ENCODE measurements at regions not wholly inside any gene's neighbourhood (a gene's known extent, or its start where the extent isn't known, plus 50 kb on each side); places are given as distances from the start of the nearest gene placed in this dataset.

DNA sequence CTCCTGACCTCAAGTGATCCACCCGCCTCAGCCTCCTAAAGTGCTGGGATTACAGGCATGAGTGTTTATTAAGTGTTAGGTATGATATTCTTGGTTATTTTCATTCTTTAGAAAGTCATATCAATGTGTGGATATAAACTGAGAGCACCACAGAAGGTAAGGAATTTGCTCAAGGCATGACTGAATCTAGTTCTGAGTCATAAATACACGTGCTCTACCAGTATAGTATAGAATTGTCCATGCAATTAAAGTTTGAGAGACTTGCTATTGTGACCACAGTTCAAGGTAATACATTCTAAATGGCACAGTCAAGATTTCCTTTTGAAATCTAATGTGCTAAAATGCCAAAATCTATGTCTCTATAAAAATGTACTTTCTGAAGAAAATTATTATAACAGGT is 401.1 kb upstream of the CHRM3 start:
- Histone ChIP-seq H3K4me3 (replicated peaks in 1 of 3; ENCODE audit: insufficient read depth in 1 of 3, low read depth in 2 of 3, low read length in 3 of 3) (no peak overlapping the region), H3K4me1 (ENCODE audit: insufficient read depth, low read length) (no peaks in the 10 kb centered on the region), H3K79me2 (ENCODE audit: insufficient read depth, low read length) (no peaks in the 10 kb centered on the region), H3K9me3 (ENCODE audit: low read length) (peaks cover 94% of the 10 kb centered on the region), H3K27me3 (ENCODE audit: control insufficient read depth in 1 of 2, insufficient read depth in 2 of 2, low read length in 2 of 2) (no peaks in the 10 kb centered on the region), H4K20me1 (ENCODE audit: insufficient read depth, low read length) (no peaks in the 10 kb centered on the region), H3K9ac (ENCODE audit: insufficient read depth, low read depth, low read length) (no peak overlapping the region), H3K36me3 (replicated peaks in 1 of 2; ENCODE audit: control insufficient read depth in 1 of 2, insufficient read depth in 2 of 2, low read length in 2 of 2) (no peaks in the 10 kb centered on the region), H2AFZ (ENCODE audit: low read length) (no peak overlapping the region), H3K27ac (ENCODE audit: extremely low read length, insufficient read depth, low read length) (no peak overlapping the region), H3K4me2 (ENCODE audit: low read depth, low read length) (no peak overlapping the region)
- ChIA-PET CTCF (ENCODE audit: low intra/inter-chr PET ratio, low total read pairs) (no interaction called here), POLR2A (no interaction called here)
- ATAC-seq (no peak), FAIRE-seq (no peak), DNase-seq (ENCODE audit: low spot score) (no peak)
- intact Hi-C loops (cut with micrococcal nuclease; ENCODE audit: unreplicated experiment) = no loop called here
- no TSS peak for BruUV-seq (replicated peaks)
- WGBS (ENCODE audit: low lambda C conversion rate) = 0% methylated on average over 2 of the region's 2 CpGs
- in situ Hi-C loops (cut with HindIII; ENCODE audit: extremely low pct_ligation_motif_present, low pct_unique_long_range_greater_than_20kb) = no loop called here
- TF ChIP-seq HDAC2 (CRISPR knock-in tag; IDR thresholded peaks at IDR 0.05) (no peak), ZNF704 (CRISPR knock-in tag; IDR thresholded peaks at IDR 0.05; ENCODE audit: borderline replicate concordance) (no peak), GTF3A (CRISPR knock-in tag; conservative IDR thresholded peaks at IDR 0.05) (no peak), ARNT2 (CRISPR knock-in tag; IDR thresholded peaks at IDR 0.05; ENCODE audit: low read depth) (no peak), MAFK (conservative IDR thresholded peaks at IDR 0.05 in 1 of 2, IDR thresholded peaks at IDR 0.05 in 1 of 2; ENCODE audit: low read length in 2 of 2) (no peak), ZNF264 (CRISPR knock-in tag; IDR thresholded peaks at IDR 0.05) (no peak), TCF7 (IDR thresholded peaks at IDR 0.05; ENCODE audit: low read depth) (no peak)
- TF ChIP-seq, protein P1, sequence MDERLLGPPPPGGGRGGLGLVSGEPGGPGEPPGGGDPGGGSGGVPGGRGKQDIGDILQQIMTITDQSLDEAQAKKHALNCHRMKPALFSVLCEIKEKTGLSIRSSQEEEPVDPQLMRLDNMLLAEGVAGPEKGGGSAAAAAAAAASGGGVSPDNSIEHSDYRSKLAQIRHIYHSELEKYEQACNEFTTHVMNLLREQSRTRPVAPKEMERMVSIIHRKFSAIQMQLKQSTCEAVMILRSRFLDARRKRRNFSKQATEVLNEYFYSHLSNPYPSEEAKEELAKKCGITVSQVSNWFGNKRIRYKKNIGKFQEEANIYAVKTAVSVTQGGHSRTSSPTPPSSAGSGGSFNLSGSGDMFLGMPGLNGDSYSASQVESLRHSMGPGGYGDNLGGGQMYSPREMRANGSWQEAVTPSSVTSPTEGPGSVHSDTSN (CRISPR knock-in tag; IDR thresholded peaks at IDR 0.05) = no peak
- TF ChIP-seq, protein P2, sequence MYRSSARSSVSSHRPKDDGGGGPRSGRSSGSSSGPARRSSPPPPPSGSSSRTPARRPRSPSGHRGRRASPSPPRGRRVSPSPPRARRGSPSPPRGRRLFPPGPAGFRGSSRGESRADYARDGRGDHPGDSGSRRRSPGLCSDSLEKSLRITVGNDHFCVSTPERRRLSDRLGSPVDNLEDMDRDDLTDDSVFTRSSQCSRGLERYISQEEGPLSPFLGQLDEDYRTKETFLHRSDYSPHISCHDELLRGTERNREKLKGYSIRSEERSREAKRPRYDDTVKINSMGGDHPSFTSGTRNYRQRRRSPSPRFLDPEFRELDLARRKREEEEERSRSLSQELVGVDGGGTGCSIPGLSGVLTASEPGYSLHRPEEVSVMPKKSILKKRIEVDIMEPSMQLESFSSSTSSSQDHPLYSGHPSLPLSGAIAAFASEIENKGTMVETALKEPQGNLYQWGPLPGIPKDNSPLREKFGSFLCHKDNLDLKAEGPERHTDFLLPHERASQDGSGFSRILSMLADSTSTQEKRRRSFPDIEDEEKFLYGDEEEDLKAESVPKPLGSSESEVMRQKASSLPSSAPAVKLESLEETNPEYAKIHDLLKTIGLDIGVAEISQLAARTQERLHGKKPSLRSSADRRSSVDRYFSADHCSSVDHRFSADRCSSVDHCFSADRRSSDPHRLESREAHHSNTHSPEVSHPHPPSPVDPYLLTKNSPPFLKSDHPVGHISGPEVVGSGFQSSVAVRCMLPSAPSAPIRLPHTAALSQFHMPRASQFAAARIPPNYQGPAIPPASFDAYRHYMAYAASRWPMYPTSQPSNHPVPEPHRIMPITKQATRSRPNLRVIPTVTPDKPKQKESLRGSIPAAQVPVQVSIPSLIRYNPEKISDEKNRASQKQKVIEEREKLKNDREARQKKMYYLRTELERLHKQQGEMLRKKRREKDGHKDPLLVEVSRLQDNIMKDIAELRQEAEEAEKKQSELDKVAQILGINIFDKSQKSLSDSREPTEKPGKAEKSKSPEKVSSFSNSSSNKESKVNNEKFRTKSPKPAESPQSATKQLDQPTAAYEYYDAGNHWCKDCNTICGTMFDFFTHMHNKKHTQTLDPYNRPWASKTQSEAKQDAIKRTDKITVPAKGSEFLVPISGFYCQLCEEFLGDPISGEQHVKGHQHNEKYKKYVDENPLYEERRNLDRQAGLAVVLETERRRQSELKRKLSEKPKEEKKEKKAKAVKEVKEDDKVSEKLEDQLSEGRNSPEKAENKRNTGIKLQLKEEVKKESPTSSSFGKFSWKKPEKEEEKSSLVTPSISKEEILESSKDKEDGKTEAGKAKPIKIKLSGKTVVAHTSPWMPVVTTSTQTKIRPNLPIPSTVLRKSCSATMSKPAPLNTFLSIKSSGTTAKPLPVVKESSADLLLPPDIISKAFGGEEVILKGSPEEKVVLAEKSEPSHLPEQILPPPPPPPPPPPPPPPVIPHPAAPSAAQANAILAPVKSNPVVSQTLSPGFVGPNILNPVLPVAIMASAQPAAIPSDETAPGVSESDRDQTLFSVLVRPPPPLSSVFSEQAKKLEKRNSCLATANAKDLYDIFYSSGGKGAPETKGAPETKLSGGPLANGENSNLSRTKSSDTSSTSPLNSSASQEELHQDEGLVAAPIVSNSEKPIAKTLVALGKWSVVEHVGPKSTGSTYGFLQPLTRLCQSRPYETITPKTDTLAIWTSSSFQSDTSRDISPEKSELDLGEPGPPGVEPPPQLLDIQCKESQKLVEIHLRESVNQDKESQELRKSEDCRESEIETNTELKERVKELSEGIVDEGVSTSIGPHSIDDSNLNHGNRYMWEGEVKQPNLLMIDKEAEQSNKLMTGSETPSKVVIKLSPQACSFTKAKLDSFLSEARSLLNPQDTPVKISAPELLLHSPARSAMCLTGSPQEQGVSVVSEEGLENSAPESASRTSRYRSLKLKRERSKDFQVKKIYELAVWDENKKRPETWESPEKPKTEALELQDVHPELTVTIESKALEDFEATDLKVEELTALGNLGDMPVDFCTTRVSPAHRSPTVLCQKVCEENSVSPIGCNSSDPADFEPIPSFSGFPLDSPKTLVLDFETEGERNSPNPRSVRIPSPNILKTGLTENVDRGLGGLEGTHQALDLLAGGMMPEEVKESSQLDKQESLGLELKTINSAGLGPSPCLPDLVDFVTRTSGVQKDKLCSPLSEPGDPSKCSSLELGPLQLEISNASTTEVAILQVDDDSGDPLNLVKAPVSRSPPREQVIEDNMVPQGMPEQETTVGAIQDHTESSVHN (CRISPR knock-in tag; IDR thresholded peaks at IDR 0.05) = no peak
- TF ChIP-seq, protein P3, sequence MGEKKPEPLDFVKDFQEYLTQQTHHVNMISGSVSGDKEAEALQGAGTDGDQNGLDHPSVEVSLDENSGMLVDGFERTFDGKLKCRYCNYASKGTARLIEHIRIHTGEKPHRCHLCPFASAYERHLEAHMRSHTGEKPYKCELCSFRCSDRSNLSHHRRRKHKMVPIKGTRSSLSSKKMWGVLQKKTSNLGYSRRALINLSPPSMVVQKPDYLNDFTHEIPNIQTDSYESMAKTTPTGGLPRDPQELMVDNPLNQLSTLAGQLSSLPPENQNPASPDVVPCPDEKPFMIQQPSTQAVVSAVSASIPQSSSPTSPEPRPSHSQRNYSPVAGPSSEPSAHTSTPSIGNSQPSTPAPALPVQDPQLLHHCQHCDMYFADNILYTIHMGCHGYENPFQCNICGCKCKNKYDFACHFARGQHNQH (CRISPR knock-in tag; IDR thresholded peaks at IDR 0.05) = no peak
- TF ChIP-seq, protein P4, sequence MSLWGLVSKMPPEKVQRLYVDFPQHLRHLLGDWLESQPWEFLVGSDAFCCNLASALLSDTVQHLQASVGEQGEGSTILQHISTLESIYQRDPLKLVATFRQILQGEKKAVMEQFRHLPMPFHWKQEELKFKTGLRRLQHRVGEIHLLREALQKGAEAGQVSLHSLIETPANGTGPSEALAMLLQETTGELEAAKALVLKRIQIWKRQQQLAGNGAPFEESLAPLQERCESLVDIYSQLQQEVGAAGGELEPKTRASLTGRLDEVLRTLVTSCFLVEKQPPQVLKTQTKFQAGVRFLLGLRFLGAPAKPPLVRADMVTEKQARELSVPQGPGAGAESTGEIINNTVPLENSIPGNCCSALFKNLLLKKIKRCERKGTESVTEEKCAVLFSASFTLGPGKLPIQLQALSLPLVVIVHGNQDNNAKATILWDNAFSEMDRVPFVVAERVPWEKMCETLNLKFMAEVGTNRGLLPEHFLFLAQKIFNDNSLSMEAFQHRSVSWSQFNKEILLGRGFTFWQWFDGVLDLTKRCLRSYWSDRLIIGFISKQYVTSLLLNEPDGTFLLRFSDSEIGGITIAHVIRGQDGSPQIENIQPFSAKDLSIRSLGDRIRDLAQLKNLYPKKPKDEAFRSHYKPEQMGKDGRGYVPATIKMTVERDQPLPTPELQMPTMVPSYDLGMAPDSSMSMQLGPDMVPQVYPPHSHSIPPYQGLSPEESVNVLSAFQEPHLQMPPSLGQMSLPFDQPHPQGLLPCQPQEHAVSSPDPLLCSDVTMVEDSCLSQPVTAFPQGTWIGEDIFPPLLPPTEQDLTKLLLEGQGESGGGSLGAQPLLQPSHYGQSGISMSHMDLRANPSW (CRISPR knock-in tag; IDR thresholded peaks at IDR 0.05; ENCODE audit: borderline replicate concordance) = no peak
